Mucosa of rectum (tissue), 2 donors: ENCODE measurements at regions not wholly inside any gene's neighbourhood (a gene's known extent, or its start where the extent isn't known, plus 50 kb on each side); places are given as distances from the start of the nearest gene placed in this dataset.
"Not testable (repeated sequence)": the region's sequence is repeated elsewhere in the genome, so short reads cannot be mapped to it uniquely, and the experiment has no call there.

Experiments
- H3K27ac ChIP-seq, 2 donors: one replicate each; pipeline ENCODE4 v1.7.0; 2013; ENCODE audit warnings: inconsistent platforms in 2 of 2, low read depth in 2 of 2, low read length in 2 of 2
- H3K27me3 ChIP-seq, 2 donors: one replicate each; pipeline ENCODE4 v1.7.0; 2013; ENCODE audit warnings: low read length in 2 of 2; ENCODE audit not compliant: control insufficient read depth in 2 of 2, insufficient read depth in 2 of 2
- H3K36me3 ChIP-seq, 2 donors: one replicate each; pipeline ENCODE4 v1.7.0; 2013; ENCODE audit warnings: low read length in 2 of 2; ENCODE audit not compliant: control insufficient read depth in 2 of 2, insufficient read depth in 2 of 2
- H3K4me1 ChIP-seq, 2 donors: one replicate each; pipeline ENCODE4 v1.7.0; 2013; ENCODE audit warnings: low read length in 2 of 2, mild to moderate bottlenecking in 1 of 2; ENCODE audit not compliant: control insufficient read depth in 2 of 2, insufficient read depth in 2 of 2
- H3K4me3 ChIP-seq, 2 donors: one replicate each; pipeline ENCODE4 v1.7.0; 2013; ENCODE audit warnings: low read length in 2 of 2
- H3K9ac ChIP-seq, 2 donors: one replicate each; pipeline ENCODE4 v1.7.0; 2013; ENCODE audit warnings: low read length in 2 of 2, low read depth in 1 of 2, mild to moderate bottlenecking in 1 of 2
- H3K9me3 ChIP-seq, 2 donors: one replicate each; pipeline ENCODE4 v1.7.0; 2013; ENCODE audit warnings: low read length in 2 of 2; ENCODE audit not compliant: control insufficient read depth in 2 of 2
- donor health status: healthy.
- donor health status: Normal muscosa, but diverticular disease.

DNA sequence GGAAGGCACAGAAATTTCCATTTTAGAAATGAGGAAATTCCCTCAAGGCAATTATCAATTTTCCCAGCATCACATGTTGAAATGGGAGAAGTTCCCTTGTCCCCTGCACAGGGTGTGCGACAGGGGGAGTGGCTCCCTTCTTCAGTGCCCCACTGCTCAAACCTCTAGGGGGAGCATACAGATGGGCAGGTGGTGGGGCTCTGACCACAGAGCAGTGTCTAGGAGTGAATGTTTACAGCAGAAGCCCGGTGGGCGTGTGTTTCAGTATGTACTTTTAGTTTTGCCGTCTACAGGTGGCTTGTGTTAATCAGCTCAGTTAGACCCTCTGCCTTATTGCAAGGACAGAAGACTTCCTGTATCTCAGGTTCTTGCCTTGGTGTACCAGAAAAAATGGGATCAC, 493.7 kb upstream of the PLXNA2 start:
- Histone ChIP-seq H3K4me1 (no peaks in the 10 kb centered on the region), H3K27me3 (no peaks in the 10 kb centered on the region), H3K4me3 (no peak overlapping the region), H3K9ac (no peak overlapping the region), H3K36me3 (no peaks in the 10 kb centered on the region), H3K27ac (no peak overlapping the region), H3K9me3 (no peaks in the 10 kb centered on the region)

DNA sequence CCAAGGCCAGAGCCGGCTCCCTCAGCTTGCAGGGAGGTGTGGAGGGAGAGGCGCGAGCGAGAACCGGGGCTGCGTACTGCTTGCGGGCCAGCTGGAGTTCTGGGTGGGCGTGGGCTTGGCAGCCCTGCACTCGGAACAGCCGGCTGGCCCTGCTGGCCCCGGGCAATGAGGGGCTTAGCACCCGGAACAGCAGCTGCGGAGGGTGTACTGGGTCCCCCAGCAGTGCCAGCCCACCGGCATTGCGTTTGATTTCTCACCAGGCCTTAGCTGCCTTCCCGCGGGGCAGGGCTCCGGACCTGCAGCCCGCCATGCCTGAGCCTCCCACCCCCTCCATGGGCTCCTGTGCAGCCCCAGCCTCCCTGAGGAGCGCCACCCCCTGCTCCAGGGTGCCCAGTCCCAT, 495.5 kb upstream of the PLXNA2 start:
- H3K9ac ChIP-seq, H3K36me3 ChIP-seq, H3K4me1 ChIP-seq, H3K27ac ChIP-seq, H3K9me3 ChIP-seq, H3K4me3 ChIP-seq, H3K27me3 ChIP-seq: not testable (repeated sequence)

DNA sequence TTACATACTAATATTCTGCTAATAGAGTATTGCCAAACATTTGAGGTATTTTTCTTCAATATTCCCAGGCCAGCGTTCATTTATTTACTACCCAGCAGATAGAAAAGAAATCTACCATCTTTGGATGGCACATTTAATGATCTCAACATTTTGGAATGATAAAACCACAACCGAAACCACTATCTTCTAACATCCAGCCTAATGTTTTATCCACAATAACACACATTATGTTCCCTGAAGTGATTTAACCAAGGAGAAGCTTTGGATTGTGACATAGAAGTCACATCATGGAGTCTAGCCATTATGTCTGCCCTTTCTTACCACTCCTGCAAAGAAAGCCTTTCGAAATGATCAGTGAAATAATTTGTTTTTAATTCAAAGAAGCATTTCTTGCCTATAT, 497.1 kb upstream of the PLXNA2 start:
- no peaks in the 10 kb centered on the region for H3K9me3 ChIP-seq
- no peak overlapping the region for H3K27ac ChIP-seq
- no peaks in the 10 kb centered on the region for H3K27me3 ChIP-seq
- H3K36me3 ChIP-seq, result no peaks in the 10 kb centered on the region
- no peaks in the 10 kb centered on the region for H3K4me1 ChIP-seq
- H3K4me3 ChIP-seq, result no peak overlapping the region
- H3K9ac ChIP-seq, result no peak overlapping the region

DNA sequence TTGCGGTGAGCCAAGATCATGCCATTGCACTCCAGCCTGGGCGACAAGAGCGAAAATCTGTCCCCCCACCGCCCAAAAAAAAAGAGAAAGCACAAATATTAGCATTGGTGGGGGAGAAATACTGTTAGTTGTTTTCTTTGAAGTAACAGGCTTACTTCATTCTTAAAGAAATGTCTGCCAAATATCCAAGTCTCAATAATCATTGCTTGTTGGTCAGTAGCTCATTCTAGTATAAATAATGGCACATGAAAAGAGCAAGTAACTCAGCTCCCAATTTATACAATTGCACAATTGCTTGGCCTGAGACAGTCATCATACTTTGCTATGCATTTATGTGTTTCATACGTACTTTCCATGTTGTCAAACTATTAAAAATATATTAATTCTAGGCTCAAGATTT, 499.2 kb upstream of the PLXNA2 start:
- Histone ChIP-seq H3K27ac (no peak overlapping the region), H3K27me3 (no peaks in the 10 kb centered on the region), H3K9me3 (no peaks in the 10 kb centered on the region), H3K4me1 (peaks cover 0 to 5% of the 10 kb centered on the region in 2 donors), H3K36me3 (no peaks in the 10 kb centered on the region), H3K9ac (no peak overlapping the region), H3K4me3 (no peak overlapping the region)

DNA sequence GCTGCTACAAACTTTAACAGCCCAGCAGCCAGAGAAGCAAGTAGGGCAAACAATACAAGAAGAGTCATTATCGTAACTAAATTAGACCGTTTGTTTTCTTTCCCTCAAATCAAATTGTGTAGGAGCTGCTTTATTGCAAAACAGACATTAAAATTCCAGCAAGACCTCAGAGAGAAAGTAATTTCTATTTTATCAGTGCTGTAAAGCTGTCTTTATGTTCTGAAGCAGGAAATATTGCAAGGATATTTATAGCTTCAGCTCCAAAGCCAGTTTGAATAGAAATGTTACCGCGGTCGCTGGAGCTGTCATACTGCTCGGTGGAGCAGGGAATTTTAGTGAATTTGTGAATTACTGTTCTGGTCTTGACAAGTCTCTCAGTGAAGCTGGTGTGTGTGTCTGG, 503.8 kb upstream of the PLXNA2 start:
- Histone ChIP-seq H3K27ac (no peak overlapping the region), H3K27me3 (no peaks in the 10 kb centered on the region), H3K9me3 (no peaks in the 10 kb centered on the region), H3K36me3 (no peaks in the 10 kb centered on the region), H3K4me1 (peaks cover 0 to 6% of the 10 kb centered on the region in 2 donors), H3K9ac (no peak overlapping the region), H3K4me3 (no peak overlapping the region)

- Histone ChIP-seq H3K9ac (no peak overlapping the region), H3K9me3 (no peaks in the 10 kb centered on the region), H3K4me3 (no peak overlapping the region), H3K36me3 (no peaks in the 10 kb centered on the region), H3K27ac (no peak overlapping the region), H3K27me3 (no peaks in the 10 kb centered on the region), H3K4me1 (peaks cover 0 to 6% of the 10 kb centered on the region in 2 donors)
Observed at GRCh38 chr1:208748387-208749165, 504.4 kb upstream of the PLXNA2 start.

DNA sequence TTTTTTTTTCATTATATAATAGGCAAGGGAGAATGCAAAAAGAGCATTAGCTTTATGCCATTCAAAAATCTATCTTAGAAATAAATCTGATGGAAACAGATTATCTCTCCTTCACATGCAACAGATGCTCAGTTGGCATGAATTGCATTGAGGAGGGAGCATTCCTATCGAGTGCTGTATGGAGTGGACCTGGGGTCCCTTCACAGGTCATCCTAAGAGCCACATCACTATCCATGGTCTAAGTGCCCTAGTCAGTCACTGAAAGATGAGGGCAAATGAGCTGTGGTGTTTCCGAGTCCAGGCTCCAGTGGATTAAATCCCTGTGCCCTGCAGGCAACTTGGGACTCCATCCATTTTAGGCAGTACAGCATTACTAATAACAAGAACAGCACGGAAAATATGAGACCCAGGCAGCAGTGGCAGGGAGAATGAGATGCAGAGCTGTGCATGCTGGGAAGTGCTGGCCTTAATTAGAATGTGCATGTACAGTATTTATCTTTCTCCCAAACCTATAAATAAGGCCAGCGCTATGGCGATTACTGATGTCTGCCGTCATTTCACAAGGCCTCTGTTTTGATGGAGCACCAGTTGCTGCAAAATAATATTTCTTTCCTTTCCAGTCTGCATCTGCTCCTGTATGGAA, 512.3 kb upstream of the PLXNA2 start:
- Histone ChIP-seq H3K9me3 (no peaks in the 10 kb centered on the region), H3K4me1 (no peaks in the 10 kb centered on the region), H3K36me3 (no peaks in the 10 kb centered on the region), H3K9ac (no peak overlapping the region), H3K27ac (no peak overlapping the region), H3K4me3 (no peak overlapping the region), H3K27me3 (no peaks in the 10 kb centered on the region)

DNA sequence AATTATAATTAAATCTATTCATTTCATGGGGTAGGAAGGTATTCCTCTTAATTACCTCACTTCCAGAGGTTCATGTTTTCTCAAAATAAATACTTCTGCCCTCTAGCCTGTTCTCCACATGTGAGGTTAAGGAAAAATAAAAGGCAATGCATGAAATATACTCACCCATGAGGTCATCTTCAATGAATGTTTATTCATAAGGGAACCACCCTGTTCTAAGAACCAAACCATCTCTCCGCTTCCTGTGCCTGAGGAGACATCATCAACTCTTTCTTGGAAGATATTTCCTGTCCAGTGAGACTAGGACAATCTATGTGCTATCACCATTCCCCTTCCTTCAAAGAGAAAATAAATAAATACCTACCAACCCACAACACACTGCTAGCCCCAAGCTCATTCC, 513.7 kb upstream of the PLXNA2 start:
- no peaks in the 10 kb centered on the region for H3K27me3 ChIP-seq
- H3K27ac ChIP-seq, result no peak overlapping the region
- no peaks in the 10 kb centered on the region for H3K9me3 ChIP-seq
- H3K9ac ChIP-seq, result no peak overlapping the region
- no peaks in the 10 kb centered on the region for H3K4me1 ChIP-seq
- no peak overlapping the region for H3K4me3 ChIP-seq
- no peaks in the 10 kb centered on the region for H3K36me3 ChIP-seq

- Histone ChIP-seq H3K27me3 (no peaks in the 10 kb centered on the region), H3K36me3 (no peaks in the 10 kb centered on the region), H3K4me3 (no peak overlapping the region), H3K4me1 (no peaks in the 10 kb centered on the region), H3K27ac (no peak overlapping the region), H3K9me3 (no peaks in the 10 kb centered on the region), H3K9ac (no peak overlapping the region)
Observed at GRCh38 chr1:208759255-208759654, 515.1 kb upstream of the PLXNA2 start.

DNA sequence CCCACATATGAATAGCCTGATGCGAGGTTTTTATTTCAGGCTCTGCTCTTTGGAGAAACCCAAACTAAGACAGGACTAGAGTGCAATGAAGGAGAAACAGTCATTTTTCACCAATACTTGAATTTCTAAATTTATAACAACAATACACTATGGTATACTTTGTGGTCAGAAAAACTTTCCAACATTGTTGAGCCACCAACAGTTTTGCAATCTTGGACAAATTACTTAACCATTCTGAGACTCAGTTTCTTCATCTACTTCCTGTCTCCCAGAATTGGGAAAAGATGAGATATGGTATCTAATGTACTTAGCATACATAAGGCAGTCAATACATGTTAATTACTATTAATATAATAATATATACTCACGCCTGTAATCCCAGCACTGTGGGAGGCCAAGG, 519.8 kb upstream of the PLXNA2 start:
- no peaks in the 10 kb centered on the region for H3K9me3 ChIP-seq
- no peaks in the 10 kb centered on the region for H3K4me1 ChIP-seq
- H3K27ac ChIP-seq, result no peak overlapping the region
- H3K9ac ChIP-seq, result no peak overlapping the region
- no peaks in the 10 kb centered on the region for H3K36me3 ChIP-seq
- H3K4me3 ChIP-seq, result no peak overlapping the region
- H3K27me3 ChIP-seq, result no peaks in the 10 kb centered on the region
